A549 (cell line): ENCODE measurements at regions not wholly inside any gene's neighbourhood (a gene's known extent, or its start where the extent isn't known, plus 50 kb on each side); places are given as distances from the start of the nearest gene placed in this dataset.

Experiments
- CBX2 ChIP-seq: fragments of 200-600 bp; sonication (generic); IDR thresholded peaks from 2 replicates; pipeline ENCODE4 v1.6.1; 2016; ENCODE audit warnings: low read depth, mild to moderate bottlenecking, borderline replicate concordance
- CEBPB ChIP-seq, 2 experiments: fragments of >200 bp in 1 of 2; sonication (Bioruptor Twin) in 1 of 2; formaldehyde crosslinking in 1 of 2; IDR thresholded peaks; 2 replicates each; pipeline ENCODE4 v1.6.1; 2012 to 2016
- EP300 ChIP-seq, 2 experiments: fragments of >200 bp; sonication (Bioruptor Twin); formaldehyde crosslinking; IDR thresholded peaks; 2 replicates in 1 of 2; 3 replicates in 1 of 2; pipeline ENCODE4 v1.6.1; 2016 to 2017
- MAZ ChIP-seq: fragments of 150-350 bp; IDR thresholded peaks from 2 replicates; pipeline ENCODE4 v1.6.1; 2014; ENCODE audit warnings: antibody characterized with exemption, low read depth, low read length, borderline replicate concordance
- NPAS2 ChIP-seq: fragments of 250-450 bp; sonication (Bioruptor Pico); IDR thresholded peaks from 2 replicates; pipeline ENCODE4 v1.8.0; 2022; ENCODE audit warnings: mild to moderate bottlenecking, moderate library complexity, borderline replicate concordance
- PHF8 ChIP-seq: fragments of 200-600 bp; sonication (generic); IDR thresholded peaks from 2 replicates; pipeline ENCODE4 v1.6.1; 2016; ENCODE audit warnings: low read depth, mild to moderate bottlenecking, antibody characterized with exemption, moderate library complexity, borderline replicate concordance
- POLR2A ChIP-seq: IDR thresholded peaks from 2 replicates; pipeline ENCODE4 v1.6.1; 2012; ENCODE audit warnings: mild to moderate bottlenecking, low read length
- POLR2AphosphoS2 ChIP-seq: conservative IDR thresholded peaks from 2 replicates; pipeline ENCODE4 v1.6.1; 2012; ENCODE audit warnings: low read length, improper control_type of control experiment, inconsistent platforms
- RAD21 ChIP-seq, 2 experiments: fragments of >200 bp in 1 of 2; sonication (Bioruptor Twin) in 1 of 2; formaldehyde crosslinking in 1 of 2; IDR thresholded peaks in 1 of 2; conservative IDR thresholded peaks in 1 of 2; 2 replicates in 1 of 2; 3 replicates in 1 of 2; pipeline ENCODE4 v1.6.1; 2012 to 2018; ENCODE audit warnings: inconsistent platforms in 1 of 2
- RFX5 ChIP-seq: fragments of 450-650 bp; IDR thresholded peaks from 2 replicates; pipeline ENCODE4 v1.7.1; 2014; ENCODE audit warnings: antibody characterized with exemption, mild to moderate bottlenecking, moderate library complexity
- TF ChIP-seq, protein P1 (sequence below): fragments of >200 bp; sonication (Bioruptor Twin); formaldehyde crosslinking; IDR thresholded peaks from 3 replicates; pipeline ENCODE4 v1.5.1; 2016
- TF ChIP-seq, protein P2 (sequence below): fragments of 250-450 bp; sonication (Bioruptor Pico); IDR thresholded peaks from 2 replicates; pipeline ENCODE4 v1.5.0; 2021; ENCODE audit warnings: mild to moderate bottlenecking, moderate library complexity, borderline replicate concordance
- TF ChIP-seq, protein P3 (sequence below): fragments of 450-650 bp; IDR thresholded peaks from 2 replicates; pipeline ENCODE4 v1.6.1; 2014; ENCODE audit warnings: antibody characterized with exemption
- TF ChIP-seq, protein P4 (sequence below): fragments of 200-600 bp; sonication (generic); IDR thresholded peaks from 2 replicates; pipeline ENCODE4 v1.6.1; 2016; ENCODE audit warnings: antibody characterized with exemption, mild to moderate bottlenecking, moderate library complexity

DNA sequence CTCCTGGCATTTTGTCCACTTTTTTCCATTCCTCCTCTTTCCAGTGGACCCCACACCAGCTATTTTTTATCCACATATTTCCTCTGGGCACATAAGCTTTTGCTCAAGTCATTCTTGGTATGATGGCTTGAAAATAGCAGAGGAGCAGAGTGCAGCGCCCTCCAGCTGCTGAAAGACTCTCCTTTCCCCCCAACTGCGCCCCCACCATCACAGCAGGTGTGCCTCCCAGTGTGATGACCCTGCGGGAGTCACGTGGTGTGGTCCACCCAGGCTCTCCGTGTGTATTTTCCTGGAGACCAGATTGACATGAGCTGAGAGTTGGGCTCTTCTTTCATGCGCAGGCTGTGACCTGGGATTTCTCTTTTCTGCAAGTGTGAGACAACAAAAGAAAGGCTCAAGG, 1241.6 kb downstream of the TBC1D22A start:
- TF ChIP-seq CBX2: no peak
- TF ChIP-seq POLR2AphosphoS2: no peak
- TF ChIP-seq, protein P1, sequence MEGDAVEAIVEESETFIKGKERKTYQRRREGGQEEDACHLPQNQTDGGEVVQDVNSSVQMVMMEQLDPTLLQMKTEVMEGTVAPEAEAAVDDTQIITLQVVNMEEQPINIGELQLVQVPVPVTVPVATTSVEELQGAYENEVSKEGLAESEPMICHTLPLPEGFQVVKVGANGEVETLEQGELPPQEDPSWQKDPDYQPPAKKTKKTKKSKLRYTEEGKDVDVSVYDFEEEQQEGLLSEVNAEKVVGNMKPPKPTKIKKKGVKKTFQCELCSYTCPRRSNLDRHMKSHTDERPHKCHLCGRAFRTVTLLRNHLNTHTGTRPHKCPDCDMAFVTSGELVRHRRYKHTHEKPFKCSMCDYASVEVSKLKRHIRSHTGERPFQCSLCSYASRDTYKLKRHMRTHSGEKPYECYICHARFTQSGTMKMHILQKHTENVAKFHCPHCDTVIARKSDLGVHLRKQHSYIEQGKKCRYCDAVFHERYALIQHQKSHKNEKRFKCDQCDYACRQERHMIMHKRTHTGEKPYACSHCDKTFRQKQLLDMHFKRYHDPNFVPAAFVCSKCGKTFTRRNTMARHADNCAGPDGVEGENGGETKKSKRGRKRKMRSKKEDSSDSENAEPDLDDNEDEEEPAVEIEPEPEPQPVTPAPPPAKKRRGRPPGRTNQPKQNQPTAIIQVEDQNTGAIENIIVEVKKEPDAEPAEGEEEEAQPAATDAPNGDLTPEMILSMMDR: no peak
- no peak for TF ChIP-seq NPAS2 (CRISPR knock-in tag)
- no peak for TF ChIP-seq MAZ
- TF ChIP-seq POLR2A: no peak
- TF ChIP-seq RAD21 (conservative IDR thresholded peaks at IDR 0.05 in 1 of 2, IDR thresholded peaks at IDR 0.05 in 1 of 2): no peak
- TF ChIP-seq PHF8: no peak
- TF ChIP-seq, protein P2, sequence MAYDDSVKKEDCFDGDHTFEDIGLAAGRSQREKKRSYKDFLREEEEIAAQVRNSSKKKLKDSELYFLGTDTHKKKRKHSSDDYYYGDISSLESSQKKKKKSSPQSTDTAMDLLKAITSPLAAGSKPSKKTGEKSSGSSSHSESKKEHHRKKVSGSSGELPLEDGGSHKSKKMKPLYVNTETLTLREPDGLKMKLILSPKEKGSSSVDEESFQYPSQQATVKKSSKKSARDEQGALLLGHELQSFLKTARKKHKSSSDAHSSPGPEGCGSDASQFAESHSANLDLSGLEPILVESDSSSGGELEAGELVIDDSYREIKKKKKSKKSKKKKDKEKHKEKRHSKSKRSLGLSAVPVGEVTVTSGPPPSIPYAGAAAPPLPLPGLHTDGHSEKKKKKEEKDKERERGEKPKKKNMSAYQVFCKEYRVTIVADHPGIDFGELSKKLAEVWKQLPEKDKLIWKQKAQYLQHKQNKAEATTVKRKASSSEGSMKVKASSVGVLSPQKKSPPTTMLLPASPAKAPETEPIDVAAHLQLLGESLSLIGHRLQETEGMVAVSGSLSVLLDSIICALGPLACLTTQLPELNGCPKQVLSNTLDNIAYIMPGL (CRISPR knock-in tag): no peak
- TF ChIP-seq CEBPB (IDR thresholded peaks at IDR 0.05): no peak
- TF ChIP-seq, protein P3, sequence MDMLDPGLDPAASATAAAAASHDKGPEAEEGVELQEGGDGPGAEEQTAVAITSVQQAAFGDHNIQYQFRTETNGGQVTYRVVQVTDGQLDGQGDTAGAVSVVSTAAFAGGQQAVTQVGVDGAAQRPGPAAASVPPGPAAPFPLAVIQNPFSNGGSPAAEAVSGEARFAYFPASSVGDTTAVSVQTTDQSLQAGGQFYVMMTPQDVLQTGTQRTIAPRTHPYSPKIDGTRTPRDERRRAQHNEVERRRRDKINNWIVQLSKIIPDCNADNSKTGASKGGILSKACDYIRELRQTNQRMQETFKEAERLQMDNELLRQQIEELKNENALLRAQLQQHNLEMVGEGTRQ: peak; percentile 4; the same call in 1 of the 2 replicates
- no peak for TF ChIP-seq EP300 (IDR thresholded peaks at IDR 0.05)
- TF ChIP-seq RFX5: no peak
- TF ChIP-seq, protein P4, sequence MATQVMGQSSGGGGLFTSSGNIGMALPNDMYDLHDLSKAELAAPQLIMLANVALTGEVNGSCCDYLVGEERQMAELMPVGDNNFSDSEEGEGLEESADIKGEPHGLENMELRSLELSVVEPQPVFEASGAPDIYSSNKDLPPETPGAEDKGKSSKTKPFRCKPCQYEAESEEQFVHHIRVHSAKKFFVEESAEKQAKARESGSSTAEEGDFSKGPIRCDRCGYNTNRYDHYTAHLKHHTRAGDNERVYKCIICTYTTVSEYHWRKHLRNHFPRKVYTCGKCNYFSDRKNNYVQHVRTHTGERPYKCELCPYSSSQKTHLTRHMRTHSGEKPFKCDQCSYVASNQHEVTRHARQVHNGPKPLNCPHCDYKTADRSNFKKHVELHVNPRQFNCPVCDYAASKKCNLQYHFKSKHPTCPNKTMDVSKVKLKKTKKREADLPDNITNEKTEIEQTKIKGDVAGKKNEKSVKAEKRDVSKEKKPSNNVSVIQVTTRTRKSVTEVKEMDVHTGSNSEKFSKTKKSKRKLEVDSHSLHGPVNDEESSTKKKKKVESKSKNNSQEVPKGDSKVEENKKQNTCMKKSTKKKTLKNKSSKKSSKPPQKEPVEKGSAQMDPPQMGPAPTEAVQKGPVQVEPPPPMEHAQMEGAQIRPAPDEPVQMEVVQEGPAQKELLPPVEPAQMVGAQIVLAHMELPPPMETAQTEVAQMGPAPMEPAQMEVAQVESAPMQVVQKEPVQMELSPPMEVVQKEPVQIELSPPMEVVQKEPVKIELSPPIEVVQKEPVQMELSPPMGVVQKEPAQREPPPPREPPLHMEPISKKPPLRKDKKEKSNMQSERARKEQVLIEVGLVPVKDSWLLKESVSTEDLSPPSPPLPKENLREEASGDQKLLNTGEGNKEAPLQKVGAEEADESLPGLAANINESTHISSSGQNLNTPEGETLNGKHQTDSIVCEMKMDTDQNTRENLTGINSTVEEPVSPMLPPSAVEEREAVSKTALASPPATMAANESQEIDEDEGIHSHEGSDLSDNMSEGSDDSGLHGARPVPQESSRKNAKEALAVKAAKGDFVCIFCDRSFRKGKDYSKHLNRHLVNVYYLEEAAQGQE: no peak
